ENCODE measurements at regions not wholly inside any gene's neighbourhood (a gene's known extent, or its start where the extent isn't known, plus 50 kb on each side); places are given as distances from the start of the nearest gene placed in this dataset.

GRCh38 chr5:90289837-90290236 is 119.7 kb downstream of the CETN3 start:
- no peak overlapping the region for H3K9ac ChIP-seq (ENCODE audit: low read length)
- no peaks in the 10 kb centered on the region for H3K27me3 ChIP-seq (ENCODE audit: insufficient read depth, low read depth, low read length)
- H3K27ac ChIP-seq (ENCODE audit: low read length) = no peak overlapping the region
- no peaks in the 10 kb centered on the region for H3F3A ChIP-seq (ENCODE audit: insufficient read depth, low read length, poor library complexity, severe bottlenecking)
- no peaks in the 10 kb centered on the region for H3K9me3 ChIP-seq (ENCODE audit: low read length)
- H2AFZ ChIP-seq (ENCODE audit: low read depth, low read length) = no peak overlapping the region
- no peak overlapping the region for H3K4me3 ChIP-seq (ENCODE audit: low read length)
- no peaks in the 10 kb centered on the region for H3K9me2 ChIP-seq (ENCODE audit: insufficient read depth, low read length)
- no peaks in the 10 kb centered on the region for H3K36me3 ChIP-seq (ENCODE audit: insufficient read depth, low read length)
- no peaks in the 10 kb centered on the region for H3K79me2 ChIP-seq (replicated peaks; ENCODE audit: insufficient read depth, low read length)
- no peak overlapping the region for H3K4me2 ChIP-seq (ENCODE audit: low read length)
- no peak for TF ChIP-seq SMC3 (conservative IDR thresholded peaks at IDR 0.05; ENCODE audit: poor library complexity)
- TF ChIP-seq CTCF (IDR thresholded peaks at IDR 0.05; ENCODE audit: poor library complexity, severe bottlenecking) = no peak
- no peak for TF ChIP-seq EZH2 (IDR thresholded peaks at IDR 0.05; ENCODE audit: borderline replicate concordance, insufficient read depth, low read length, poor library complexity, severe bottlenecking)
- no peak for TF ChIP-seq EP300 (conservative IDR thresholded peaks at IDR 0.05; ENCODE audit: poor library complexity, severe bottlenecking)
- TF ChIP-seq POLR2AphosphoS5 (IDR thresholded peaks at IDR 0.05) = no peak
- TF ChIP-seq MXI1 (conservative IDR thresholded peaks at IDR 0.05; ENCODE audit: poor library complexity, severe bottlenecking) = no peak
- TF ChIP-seq RAD21 (conservative IDR thresholded peaks at IDR 0.05) = no peak
- TF ChIP-seq TAF1 (IDR thresholded peaks at IDR 0.05; ENCODE audit: low read depth) = no peak
- TF ChIP-seq REST (IDR thresholded peaks at IDR 0.05; ENCODE audit: borderline replicate concordance) = no peak
- no peaks in the 10 kb centered on the region for H4K20me1 ChIP-seq (ENCODE audit: insufficient read depth)

GRCh38 chr5:90287036-90287435 is 122.5 kb downstream of the CETN3 start:
- no peaks in the 10 kb centered on the region for H3F3A ChIP-seq (ENCODE audit: insufficient read depth, low read length, poor library complexity, severe bottlenecking)
- H3K9ac ChIP-seq (ENCODE audit: low read length) = no peak overlapping the region
- no peaks in the 10 kb centered on the region for H3K9me3 ChIP-seq (ENCODE audit: low read length)
- no peak overlapping the region for H3K27ac ChIP-seq (ENCODE audit: low read length)
- no peaks in the 10 kb centered on the region for H3K27me3 ChIP-seq (ENCODE audit: insufficient read depth, low read depth, low read length)
- no peaks in the 10 kb centered on the region for H3K79me2 ChIP-seq (replicated peaks; ENCODE audit: insufficient read depth, low read length)
- no peaks in the 10 kb centered on the region for H3K9me2 ChIP-seq (ENCODE audit: insufficient read depth, low read length)
- TF ChIP-seq EP300 (conservative IDR thresholded peaks at IDR 0.05; ENCODE audit: poor library complexity, severe bottlenecking) (no peak), POLR2AphosphoS5 (IDR thresholded peaks at IDR 0.05) (no peak), MXI1 (conservative IDR thresholded peaks at IDR 0.05; ENCODE audit: poor library complexity, severe bottlenecking) (no peak), EZH2 (IDR thresholded peaks at IDR 0.05; ENCODE audit: borderline replicate concordance, insufficient read depth, low read length, poor library complexity, severe bottlenecking) (no peak), SMC3 (conservative IDR thresholded peaks at IDR 0.05; ENCODE audit: poor library complexity) (no peak), CTCF (IDR thresholded peaks at IDR 0.05; ENCODE audit: poor library complexity, severe bottlenecking) (no peak), RAD21 (conservative IDR thresholded peaks at IDR 0.05) (no peak), REST (IDR thresholded peaks at IDR 0.05; ENCODE audit: borderline replicate concordance) (no peak), TAF1 (IDR thresholded peaks at IDR 0.05; ENCODE audit: low read depth) (no peak)
- H4K20me1 ChIP-seq (ENCODE audit: insufficient read depth) = no peaks in the 10 kb centered on the region
- no peak overlapping the region for H3K4me2 ChIP-seq (ENCODE audit: low read length)
- no peaks in the 10 kb centered on the region for H3K36me3 ChIP-seq (ENCODE audit: insufficient read depth, low read length)
- H3K4me3 ChIP-seq (ENCODE audit: low read length) = no peak overlapping the region
- no peak overlapping the region for H2AFZ ChIP-seq (ENCODE audit: low read depth, low read length)

Data from neural cell (in vitro differentiated cells).